ENCODE measurements at regions not wholly inside any gene's neighbourhood (a gene's known extent, or its start where the extent isn't known, plus 50 kb on each side); places are given as distances from the start of the nearest gene placed in this dataset.

- DNase-seq: no peak
- no peak overlapping the region for H3K4me3 ChIP-seq (ENCODE audit: low read length)
- H3K79me2 ChIP-seq (ENCODE audit: low read length): no peaks in the 10 kb centered on the region
- TF ChIP-seq CTCF (IDR thresholded peaks at IDR 0.05; ENCODE audit: low read length): no peak
- TF ChIP-seq EZH2phosphoT487 (IDR thresholded peaks at IDR 0.05; ENCODE audit: low read length): no peak
- TF ChIP-seq EZH2 (optimal IDR thresholded peaks at IDR 0.05; ENCODE audit: low read depth, low read length): no peak
- H3K36me3 ChIP-seq (replicated peaks; ENCODE audit: insufficient read depth, low read length): no peaks in the 10 kb centered on the region
- H3K27ac ChIP-seq (ENCODE audit: low read length): no peak overlapping the region
- H3K4me1 ChIP-seq (ENCODE audit: low read length): no peaks in the 10 kb centered on the region
- H3K27me3 ChIP-seq (replicated peaks; ENCODE audit: insufficient read depth, low read length): no peaks in the 10 kb centered on the region
- H3K4me2 ChIP-seq (ENCODE audit: low read depth, low read length): no peak overlapping the region
- H3K9ac ChIP-seq (ENCODE audit: low read length): no peak overlapping the region
- no peaks in the 10 kb centered on the region for H3K9me3 ChIP-seq (replicated peaks; ENCODE audit: insufficient read depth, low read length)
- no peak overlapping the region for H2AFZ ChIP-seq (ENCODE audit: low read length)
- no peaks in the 10 kb centered on the region for H4K20me1 ChIP-seq (ENCODE audit: insufficient read depth, low read length)
- H3F3A ChIP-seq (ENCODE audit: insufficient read depth, low read length): no peaks in the 10 kb centered on the region
- no peaks in the 10 kb centered on the region for H3K9me2 ChIP-seq (replicated peaks; ENCODE audit: insufficient read depth, low read length)
These were observed 421.7 kb upstream of the GOLIM4 start for GRCh38 chr3:168517249-168518071.

- no peak overlapping the region for H2AFZ ChIP-seq (ENCODE audit: low read length)
These were observed 418.5 kb upstream of the GOLIM4 start for GRCh38 chr3:168514252-168514651.

GRCh38 chr3:168512802-168513201 is 417.1 kb upstream of the GOLIM4 start:
- Histone ChIP-seq H2AFZ (ENCODE audit: low read length) (no peak overlapping the region), H3K4me3 (ENCODE audit: low read length) (no peak overlapping the region), H3K9me2 (replicated peaks; ENCODE audit: insufficient read depth, low read length) (no peaks in the 10 kb centered on the region), H3F3A (ENCODE audit: insufficient read depth, low read length) (no peaks in the 10 kb centered on the region), H3K79me2 (ENCODE audit: low read length) (no peaks in the 10 kb centered on the region), H3K9me3 (replicated peaks; ENCODE audit: insufficient read depth, low read length) (no peaks in the 10 kb centered on the region), H3K27me3 (replicated peaks; ENCODE audit: insufficient read depth, low read length) (no peaks in the 10 kb centered on the region), H3K4me1 (ENCODE audit: low read length) (no peaks in the 10 kb centered on the region), H3K36me3 (replicated peaks; ENCODE audit: insufficient read depth, low read length) (no peaks in the 10 kb centered on the region), H3K9ac (ENCODE audit: low read length) (no peak overlapping the region), H4K20me1 (ENCODE audit: insufficient read depth, low read length) (no peaks in the 10 kb centered on the region), H3K27ac (ENCODE audit: low read length) (no peak overlapping the region), H3K4me2 (ENCODE audit: low read depth, low read length) (no peak overlapping the region)
- no peak for DNase-seq
- no peak for TF ChIP-seq EZH2 (optimal IDR thresholded peaks at IDR 0.05; ENCODE audit: low read depth, low read length)
- no peak for TF ChIP-seq CTCF (IDR thresholded peaks at IDR 0.05; ENCODE audit: low read length)
- TF ChIP-seq EZH2phosphoT487 (IDR thresholded peaks at IDR 0.05; ENCODE audit: low read length): no peak

More at GRCh38 chr3:168514252-168514651, 418.5 kb upstream of the GOLIM4 start:
- Histone ChIP-seq H4K20me1 (ENCODE audit: insufficient read depth, low read length) (no peaks in the 10 kb centered on the region), H3K27ac (ENCODE audit: low read length) (no peak overlapping the region), H3K4me1 (ENCODE audit: low read length) (no peaks in the 10 kb centered on the region), H3K27me3 (replicated peaks; ENCODE audit: insufficient read depth, low read length) (no peaks in the 10 kb centered on the region), H3K9ac (ENCODE audit: low read length) (no peak overlapping the region), H3K9me3 (replicated peaks; ENCODE audit: insufficient read depth, low read length) (no peaks in the 10 kb centered on the region), H3F3A (ENCODE audit: insufficient read depth, low read length) (no peaks in the 10 kb centered on the region), H3K36me3 (replicated peaks; ENCODE audit: insufficient read depth, low read length) (no peaks in the 10 kb centered on the region), H3K9me2 (replicated peaks; ENCODE audit: insufficient read depth, low read length) (no peaks in the 10 kb centered on the region), H3K4me3 (ENCODE audit: low read length) (no peak overlapping the region), H3K4me2 (ENCODE audit: low read depth, low read length) (no peak overlapping the region), H3K79me2 (ENCODE audit: low read length) (no peaks in the 10 kb centered on the region)
- no peak for DNase-seq
- TF ChIP-seq EZH2phosphoT487 (IDR thresholded peaks at IDR 0.05; ENCODE audit: low read length) (no peak), EZH2 (optimal IDR thresholded peaks at IDR 0.05; ENCODE audit: low read depth, low read length) (no peak), CTCF (IDR thresholded peaks at IDR 0.05; ENCODE audit: low read length) (no peak)

Measured in MM.1S (cell line).